WI38 (cell line): ENCODE measurements at regions not wholly inside any gene's neighbourhood (a gene's known extent, or its start where the extent isn't known, plus 50 kb on each side); places are given as distances from the start of the nearest gene placed in this dataset.

Experiments
- H3K4me3 ChIP-seq: 2 replicates; pipeline ENCODE4 v1.5.1; 2011; ENCODE audit warnings: low read depth, mild to moderate bottlenecking, control low read depth, low read length
- CTCF ChIP-seq: IDR thresholded peaks from 2 replicates; pipeline ENCODE4 v1.5.1; 2012; ENCODE audit warnings: low read depth, mild to moderate bottlenecking, control low read depth, low read length

- H3K4me3 ChIP-seq = no peak overlapping the region
- TF ChIP-seq CTCF = no peak
Measured at GRCh38 chr10:128470321-128470965, 344.2 kb upstream of the MKI67 start.

- TF ChIP-seq CTCF = no peak
- no peak overlapping the region for H3K4me3 ChIP-seq
Measured at GRCh38 chr10:128471151-128471550, 344.9 kb upstream of the MKI67 start.

GRCh38 chr10:128472196-128472595 lies 346.0 kb upstream of the MKI67 start:
- H3K4me3 ChIP-seq = no peak overlapping the region
- no peak for TF ChIP-seq CTCF

- no peak overlapping the region for H3K4me3 ChIP-seq
- TF ChIP-seq CTCF = no peak
Measured at GRCh38 chr10:128473396-128473795, 347.2 kb upstream of the MKI67 start.

GRCh38 chr10:128473911-128474310 lies 347.7 kb upstream of the MKI67 start:
- TF ChIP-seq CTCF = no peak
- no peak overlapping the region for H3K4me3 ChIP-seq

GRCh38 chr10:128474571-128474970 lies 348.3 kb upstream of the MKI67 start:
- TF ChIP-seq CTCF = no peak

GRCh38 chr10:128475686-128476367 lies 349.6 kb upstream of the MKI67 start:
- no peak for TF ChIP-seq CTCF
- no peak overlapping the region for H3K4me3 ChIP-seq

More at GRCh38 chr10:128474571-128474970, 348.3 kb upstream of the MKI67 start:
- H3K4me3 ChIP-seq = no peak overlapping the region
